PFSK-1 (cell line): ENCODE measurements at regions not wholly inside any gene's neighbourhood (a gene's known extent, or its start where the extent isn't known, plus 50 kb on each side); places are given as distances from the start of the nearest gene placed in this dataset.

ENCODE experiments used
- POLR2AphosphoS5 ChIP-seq: IDR thresholded peaks from 2 replicates; pipeline ENCODE4 v1.6.1; 2012; ENCODE audit warnings: low read depth, mild to moderate bottlenecking, control low read depth, low read length, moderate library complexity
- SIN3A ChIP-seq: IDR thresholded peaks from 2 replicates; pipeline ENCODE4 v1.6.1; 2012; ENCODE audit warnings: mild to moderate bottlenecking, low read length, moderate library complexity, borderline replicate concordance; ENCODE audit not compliant: insufficient read depth
- TAF1 ChIP-seq: IDR thresholded peaks from 2 replicates; pipeline ENCODE4 v1.6.1; 2012; ENCODE audit warnings: low read length, control low read depth, borderline replicate concordance; ENCODE audit not compliant: insufficient read depth
- TF ChIP-seq, protein P1 (sequence below), 2 experiments: IDR thresholded peaks; 2 replicates each; pipeline versions ENCODE4 v1.6.1 to v1.8.0; 2011 to 2012; ENCODE audit warnings: low read depth in 2 of 2, low read length in 2 of 2, control low read depth in 1 of 2, inconsistent platforms in 1 of 2, mild to moderate bottlenecking in 1 of 2, moderate library complexity in 1 of 2; ENCODE audit not compliant: insufficient read depth in 1 of 2

DNA sequence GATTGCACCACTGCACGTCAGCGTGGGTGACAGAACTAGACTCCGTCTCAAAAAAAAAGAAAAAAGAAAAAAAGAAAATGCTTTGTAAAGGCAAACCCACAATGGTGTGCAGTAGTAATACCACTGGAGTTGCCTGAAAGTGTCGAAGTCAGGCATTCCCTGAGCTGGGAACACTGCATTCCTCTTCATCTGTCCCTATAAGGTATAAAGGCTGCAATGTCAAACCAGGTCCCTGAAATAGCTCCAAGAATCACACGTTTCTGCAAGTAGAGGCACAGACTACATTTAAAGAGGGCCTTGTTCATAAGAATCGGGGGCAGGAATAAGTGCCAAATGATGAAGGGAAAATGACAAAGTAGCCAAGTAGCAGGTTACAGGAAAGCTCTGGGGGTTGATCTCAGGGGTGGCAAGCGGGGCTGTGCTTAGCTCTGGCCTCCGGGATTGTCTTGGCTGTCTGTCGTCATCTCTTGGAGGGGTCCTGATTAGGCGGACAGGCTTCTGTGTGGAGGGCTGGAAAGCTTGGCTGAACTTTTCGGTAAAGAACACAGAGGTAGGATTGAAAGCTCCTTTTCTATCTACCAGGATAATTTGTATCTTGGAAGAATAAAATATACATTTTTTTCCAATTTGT, 109.1 kb downstream of the PFKFB3 start:
- TF ChIP-seq POLR2AphosphoS5: no peak
- TF ChIP-seq SIN3A: no peak
- TF ChIP-seq, protein P1, sequence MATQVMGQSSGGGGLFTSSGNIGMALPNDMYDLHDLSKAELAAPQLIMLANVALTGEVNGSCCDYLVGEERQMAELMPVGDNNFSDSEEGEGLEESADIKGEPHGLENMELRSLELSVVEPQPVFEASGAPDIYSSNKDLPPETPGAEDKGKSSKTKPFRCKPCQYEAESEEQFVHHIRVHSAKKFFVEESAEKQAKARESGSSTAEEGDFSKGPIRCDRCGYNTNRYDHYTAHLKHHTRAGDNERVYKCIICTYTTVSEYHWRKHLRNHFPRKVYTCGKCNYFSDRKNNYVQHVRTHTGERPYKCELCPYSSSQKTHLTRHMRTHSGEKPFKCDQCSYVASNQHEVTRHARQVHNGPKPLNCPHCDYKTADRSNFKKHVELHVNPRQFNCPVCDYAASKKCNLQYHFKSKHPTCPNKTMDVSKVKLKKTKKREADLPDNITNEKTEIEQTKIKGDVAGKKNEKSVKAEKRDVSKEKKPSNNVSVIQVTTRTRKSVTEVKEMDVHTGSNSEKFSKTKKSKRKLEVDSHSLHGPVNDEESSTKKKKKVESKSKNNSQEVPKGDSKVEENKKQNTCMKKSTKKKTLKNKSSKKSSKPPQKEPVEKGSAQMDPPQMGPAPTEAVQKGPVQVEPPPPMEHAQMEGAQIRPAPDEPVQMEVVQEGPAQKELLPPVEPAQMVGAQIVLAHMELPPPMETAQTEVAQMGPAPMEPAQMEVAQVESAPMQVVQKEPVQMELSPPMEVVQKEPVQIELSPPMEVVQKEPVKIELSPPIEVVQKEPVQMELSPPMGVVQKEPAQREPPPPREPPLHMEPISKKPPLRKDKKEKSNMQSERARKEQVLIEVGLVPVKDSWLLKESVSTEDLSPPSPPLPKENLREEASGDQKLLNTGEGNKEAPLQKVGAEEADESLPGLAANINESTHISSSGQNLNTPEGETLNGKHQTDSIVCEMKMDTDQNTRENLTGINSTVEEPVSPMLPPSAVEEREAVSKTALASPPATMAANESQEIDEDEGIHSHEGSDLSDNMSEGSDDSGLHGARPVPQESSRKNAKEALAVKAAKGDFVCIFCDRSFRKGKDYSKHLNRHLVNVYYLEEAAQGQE (IDR thresholded peaks at IDR 0.05; ENCODE audit: insufficient read depth in 1 of 2, low read depth in 2 of 2, low read length in 2 of 2): no peak
- TF ChIP-seq TAF1: no peak
